Islet of Langerhans (tissue), 1 donor: ENCODE measurements at regions not wholly inside any gene's neighbourhood (a gene's known extent, or its start where the extent isn't known, plus 50 kb on each side); places are given as distances from the start of the nearest gene placed in this dataset.

Experiments used
- FAIRE-seq: peaks from one replicate; lab custom pipeline; 2011; peaks lifted over from hg19 to GRCh38; lab: Jason Lieb, UNC

- no peak for FAIRE-seq
These were observed 991.4 kb downstream of the ARAP2 start for GRCh38 chr4:35252866-35253265.

- no peak for FAIRE-seq
These were observed 991.0 kb downstream of the ARAP2 start for GRCh38 chr4:35253331-35253730.

- no peak for FAIRE-seq
These were observed 957.9 kb downstream of the ARAP2 start for GRCh38 chr4:35286434-35286833.

- FAIRE-seq = no peak
These were observed 943.1 kb downstream of the ARAP2 start for GRCh38 chr4:35300996-35301774.

- FAIRE-seq = no peak
These were observed 928.9 kb downstream of the ARAP2 start for GRCh38 chr4:35315419-35315818.

GRCh38 chr4:35325908-35326453, 918.3 kb downstream of the ARAP2 start:
- FAIRE-seq = no peak

- no peak for FAIRE-seq
These were observed 901.5 kb downstream of the ARAP2 start for GRCh38 chr4:35342833-35343232.

GRCh38 chr4:35347276-35347675, 897.0 kb downstream of the ARAP2 start:
- FAIRE-seq = no peak

GRCh38 chr4:35358001-35358584, 886.2 kb downstream of the ARAP2 start:
- no peak for FAIRE-seq

- no peak for FAIRE-seq
These were observed 879.9 kb downstream of the ARAP2 start for GRCh38 chr4:35364321-35364870.

- FAIRE-seq = no peak
These were observed 879.1 kb downstream of the ARAP2 start for GRCh38 chr4:35365186-35365585.

- FAIRE-seq = no peak
These were observed 844.4 kb downstream of the ARAP2 start for GRCh38 chr4:35399912-35400311.

GRCh38 chr4:35423104-35423503, 821.2 kb downstream of the ARAP2 start:
- no peak for FAIRE-seq

- no peak for FAIRE-seq
These were observed 796.8 kb downstream of the ARAP2 start for GRCh38 chr4:35447474-35447873.

- no peak for FAIRE-seq
These were observed 785.3 kb downstream of the ARAP2 start for GRCh38 chr4:35459045-35459444.

GRCh38 chr4:35461931-35462659, 782.2 kb downstream of the ARAP2 start:
- no peak for FAIRE-seq

GRCh38 chr4:35463251-35463952, 780.9 kb downstream of the ARAP2 start:
- FAIRE-seq = no peak

GRCh38 chr4:35464964-35465528, 779.3 kb downstream of the ARAP2 start:
- FAIRE-seq = no peak

- FAIRE-seq = no peak
These were observed 753.2 kb downstream of the ARAP2 start for GRCh38 chr4:35491093-35491492.

- no peak for FAIRE-seq
These were observed 750.3 kb downstream of the ARAP2 start for GRCh38 chr4:35493977-35494376.

GRCh38 chr4:35494955-35495354, 749.4 kb downstream of the ARAP2 start:
- no peak for FAIRE-seq

- no peak for FAIRE-seq
These were observed 743.5 kb downstream of the ARAP2 start for GRCh38 chr4:35500812-35501211.
